H1 (cell line): ENCODE measurements at regions not wholly inside any gene's neighbourhood (a gene's known extent, or its start where the extent isn't known, plus 50 kb on each side); places are given as distances from the start of the nearest gene placed in this dataset.

Experiments
- BRCA1 ChIP-seq: IDR thresholded peaks from 2 replicates; pipeline ENCODE4 v1.6.1; 2012; ENCODE audit warnings: low read depth, low read length, improper control_type of control experiment
- CTBP2 ChIP-seq: IDR thresholded peaks from 2 replicates; pipeline ENCODE4 v1.7.0; 2011; ENCODE audit warnings: borderline replicate concordance, mild to moderate bottlenecking, moderate library complexity, mixed read lengths, low read length; ENCODE audit not compliant: insufficient read depth, insufficient read length
- EP300 ChIP-seq, 2 experiments: IDR thresholded peaks; 1 replicate in 1 of 2; 2 replicates in 1 of 2; pipeline ENCODE4 v1.6.1; 2011 to 2012; ENCODE audit warnings: low read depth in 2 of 2, low read length in 2 of 2, mild to moderate bottlenecking in 2 of 2, borderline replicate concordance in 1 of 2, inconsistent platforms in 1 of 2, moderate library complexity in 1 of 2
- FOSL1 ChIP-seq: IDR thresholded peaks from 2 replicates; pipeline ENCODE4 v1.6.1; 2011; ENCODE audit warnings: mild to moderate bottlenecking, low read depth, low read length, moderate library complexity; ENCODE audit not compliant: insufficient read depth
- JUND ChIP-seq: IDR thresholded peaks from 2 replicates; pipeline ENCODE4 v1.6.1; 2011; ENCODE audit warnings: mild to moderate bottlenecking, improper control_type of control experiment, low read length
- RNF2 ChIP-seq: fragments of 200-900, 300-1000 bp; sonication (generic); IDR thresholded peaks from 2 replicates; pipeline ENCODE4 v1.7.1; 2016; ENCODE audit warnings: borderline replicate concordance, low read depth, mild to moderate bottlenecking, antibody characterized with exemption, low read length; ENCODE audit not compliant: poor library complexity, severe bottlenecking; ENCODE audit errors: missing control alignments
- TF ChIP-seq, protein P1 (sequence below): fragments of 300-600 bp; sonication (generic); IDR thresholded peaks from 2 replicates; pipeline ENCODE4 v1.7.1; 2012; ENCODE audit warnings: low read length, moderate library complexity, mild to moderate bottlenecking, inconsistent platforms; ENCODE audit not compliant: insufficient replicate concordance
- TF ChIP-seq, protein P2 (sequence below): IDR thresholded peaks from 2 replicates; pipeline ENCODE4 v1.6.1; 2011; ENCODE audit warnings: low read length, improper control_type of control experiment

DNA sequence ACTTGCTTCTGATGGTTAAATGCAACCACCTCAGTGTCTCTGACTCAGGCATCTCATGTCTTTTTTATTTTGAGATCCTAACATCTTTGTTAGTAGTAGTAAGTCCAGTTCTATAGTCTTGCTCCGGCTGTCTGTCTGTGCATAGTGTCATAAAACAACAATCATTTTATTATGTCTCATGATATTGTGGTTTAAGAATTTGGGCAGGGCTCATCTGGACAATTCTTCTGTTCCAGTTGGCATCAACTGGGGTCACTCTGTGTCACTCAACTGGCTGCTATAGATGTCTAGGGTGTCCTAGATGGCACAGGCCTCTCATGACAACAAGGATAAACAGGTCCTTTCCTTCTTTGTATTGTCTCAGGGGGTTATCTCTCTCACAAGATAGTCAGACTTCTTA is 299.6 kb upstream of the ZNF521 start (continued):
- TF ChIP-seq, protein P1, sequence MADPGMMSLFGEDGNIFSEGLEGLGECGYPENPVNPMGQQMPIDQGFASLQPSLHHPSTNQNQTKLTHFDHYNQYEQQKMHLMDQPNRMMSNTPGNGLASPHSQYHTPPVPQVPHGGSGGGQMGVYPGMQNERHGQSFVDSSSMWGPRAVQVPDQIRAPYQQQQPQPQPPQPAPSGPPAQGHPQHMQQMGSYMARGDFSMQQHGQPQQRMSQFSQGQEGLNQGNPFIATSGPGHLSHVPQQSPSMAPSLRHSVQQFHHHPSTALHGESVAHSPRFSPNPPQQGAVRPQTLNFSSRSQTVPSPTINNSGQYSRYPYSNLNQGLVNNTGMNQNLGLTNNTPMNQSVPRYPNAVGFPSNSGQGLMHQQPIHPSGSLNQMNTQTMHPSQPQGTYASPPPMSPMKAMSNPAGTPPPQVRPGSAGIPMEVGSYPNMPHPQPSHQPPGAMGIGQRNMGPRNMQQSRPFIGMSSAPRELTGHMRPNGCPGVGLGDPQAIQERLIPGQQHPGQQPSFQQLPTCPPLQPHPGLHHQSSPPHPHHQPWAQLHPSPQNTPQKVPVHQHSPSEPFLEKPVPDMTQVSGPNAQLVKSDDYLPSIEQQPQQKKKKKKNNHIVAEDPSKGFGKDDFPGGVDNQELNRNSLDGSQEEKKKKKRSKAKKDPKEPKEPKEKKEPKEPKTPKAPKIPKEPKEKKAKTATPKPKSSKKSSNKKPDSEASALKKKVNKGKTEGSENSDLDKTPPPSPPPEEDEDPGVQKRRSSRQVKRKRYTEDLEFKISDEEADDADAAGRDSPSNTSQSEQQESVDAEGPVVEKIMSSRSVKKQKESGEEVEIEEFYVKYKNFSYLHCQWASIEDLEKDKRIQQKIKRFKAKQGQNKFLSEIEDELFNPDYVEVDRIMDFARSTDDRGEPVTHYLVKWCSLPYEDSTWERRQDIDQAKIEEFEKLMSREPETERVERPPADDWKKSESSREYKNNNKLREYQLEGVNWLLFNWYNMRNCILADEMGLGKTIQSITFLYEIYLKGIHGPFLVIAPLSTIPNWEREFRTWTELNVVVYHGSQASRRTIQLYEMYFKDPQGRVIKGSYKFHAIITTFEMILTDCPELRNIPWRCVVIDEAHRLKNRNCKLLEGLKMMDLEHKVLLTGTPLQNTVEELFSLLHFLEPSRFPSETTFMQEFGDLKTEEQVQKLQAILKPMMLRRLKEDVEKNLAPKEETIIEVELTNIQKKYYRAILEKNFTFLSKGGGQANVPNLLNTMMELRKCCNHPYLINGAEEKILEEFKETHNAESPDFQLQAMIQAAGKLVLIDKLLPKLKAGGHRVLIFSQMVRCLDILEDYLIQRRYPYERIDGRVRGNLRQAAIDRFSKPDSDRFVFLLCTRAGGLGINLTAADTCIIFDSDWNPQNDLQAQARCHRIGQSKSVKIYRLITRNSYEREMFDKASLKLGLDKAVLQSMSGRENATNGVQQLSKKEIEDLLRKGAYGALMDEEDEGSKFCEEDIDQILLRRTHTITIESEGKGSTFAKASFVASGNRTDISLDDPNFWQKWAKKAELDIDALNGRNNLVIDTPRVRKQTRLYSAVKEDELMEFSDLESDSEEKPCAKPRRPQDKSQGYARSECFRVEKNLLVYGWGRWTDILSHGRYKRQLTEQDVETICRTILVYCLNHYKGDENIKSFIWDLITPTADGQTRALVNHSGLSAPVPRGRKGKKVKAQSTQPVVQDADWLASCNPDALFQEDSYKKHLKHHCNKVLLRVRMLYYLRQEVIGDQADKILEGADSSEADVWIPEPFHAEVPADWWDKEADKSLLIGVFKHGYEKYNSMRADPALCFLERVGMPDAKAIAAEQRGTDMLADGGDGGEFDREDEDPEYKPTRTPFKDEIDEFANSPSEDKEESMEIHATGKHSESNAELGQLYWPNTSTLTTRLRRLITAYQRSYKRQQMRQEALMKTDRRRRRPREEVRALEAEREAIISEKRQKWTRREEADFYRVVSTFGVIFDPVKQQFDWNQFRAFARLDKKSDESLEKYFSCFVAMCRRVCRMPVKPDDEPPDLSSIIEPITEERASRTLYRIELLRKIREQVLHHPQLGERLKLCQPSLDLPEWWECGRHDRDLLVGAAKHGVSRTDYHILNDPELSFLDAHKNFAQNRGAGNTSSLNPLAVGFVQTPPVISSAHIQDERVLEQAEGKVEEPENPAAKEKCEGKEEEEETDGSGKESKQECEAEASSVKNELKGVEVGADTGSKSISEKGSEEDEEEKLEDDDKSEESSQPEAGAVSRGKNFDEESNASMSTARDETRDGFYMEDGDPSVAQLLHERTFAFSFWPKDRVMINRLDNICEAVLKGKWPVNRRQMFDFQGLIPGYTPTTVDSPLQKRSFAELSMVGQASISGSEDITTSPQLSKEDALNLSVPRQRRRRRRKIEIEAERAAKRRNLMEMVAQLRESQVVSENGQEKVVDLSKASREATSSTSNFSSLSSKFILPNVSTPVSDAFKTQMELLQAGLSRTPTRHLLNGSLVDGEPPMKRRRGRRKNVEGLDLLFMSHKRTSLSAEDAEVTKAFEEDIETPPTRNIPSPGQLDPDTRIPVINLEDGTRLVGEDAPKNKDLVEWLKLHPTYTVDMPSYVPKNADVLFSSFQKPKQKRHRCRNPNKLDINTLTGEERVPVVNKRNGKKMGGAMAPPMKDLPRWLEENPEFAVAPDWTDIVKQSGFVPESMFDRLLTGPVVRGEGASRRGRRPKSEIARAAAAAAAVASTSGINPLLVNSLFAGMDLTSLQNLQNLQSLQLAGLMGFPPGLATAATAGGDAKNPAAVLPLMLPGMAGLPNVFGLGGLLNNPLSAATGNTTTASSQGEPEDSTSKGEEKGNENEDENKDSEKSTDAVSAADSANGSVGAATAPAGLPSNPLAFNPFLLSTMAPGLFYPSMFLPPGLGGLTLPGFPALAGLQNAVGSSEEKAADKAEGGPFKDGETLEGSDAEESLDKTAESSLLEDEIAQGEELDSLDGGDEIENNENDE: no peak
- TF ChIP-seq RNF2 (no peak), EP300 (IDR thresholded peaks at IDR 0.05; ENCODE audit: borderline replicate concordance in 1 of 2, low read depth in 2 of 2, low read length in 2 of 2) (no peak), JUND (no peak), FOSL1 (no peak), BRCA1 (no peak), CTBP2 (no peak)
- TF ChIP-seq, protein P2, sequence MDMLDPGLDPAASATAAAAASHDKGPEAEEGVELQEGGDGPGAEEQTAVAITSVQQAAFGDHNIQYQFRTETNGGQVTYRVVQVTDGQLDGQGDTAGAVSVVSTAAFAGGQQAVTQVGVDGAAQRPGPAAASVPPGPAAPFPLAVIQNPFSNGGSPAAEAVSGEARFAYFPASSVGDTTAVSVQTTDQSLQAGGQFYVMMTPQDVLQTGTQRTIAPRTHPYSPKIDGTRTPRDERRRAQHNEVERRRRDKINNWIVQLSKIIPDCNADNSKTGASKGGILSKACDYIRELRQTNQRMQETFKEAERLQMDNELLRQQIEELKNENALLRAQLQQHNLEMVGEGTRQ: no peak
